HG03039 (cell line): ENCODE measurements at regions not wholly inside any gene's neighbourhood (a gene's known extent, or its start where the extent isn't known, plus 50 kb on each side); places are given as distances from the start of the nearest gene placed in this dataset.

Experiments used
- ATAC-seq: cut with Tn5 transposase; IDR thresholded peaks from one replicate; pipeline ENCODE4 v1.9.1; 2021; ENCODE audit warnings: mild to moderate bottlenecking, moderate library complexity; ENCODE audit not compliant: unreplicated experiment

DNA sequence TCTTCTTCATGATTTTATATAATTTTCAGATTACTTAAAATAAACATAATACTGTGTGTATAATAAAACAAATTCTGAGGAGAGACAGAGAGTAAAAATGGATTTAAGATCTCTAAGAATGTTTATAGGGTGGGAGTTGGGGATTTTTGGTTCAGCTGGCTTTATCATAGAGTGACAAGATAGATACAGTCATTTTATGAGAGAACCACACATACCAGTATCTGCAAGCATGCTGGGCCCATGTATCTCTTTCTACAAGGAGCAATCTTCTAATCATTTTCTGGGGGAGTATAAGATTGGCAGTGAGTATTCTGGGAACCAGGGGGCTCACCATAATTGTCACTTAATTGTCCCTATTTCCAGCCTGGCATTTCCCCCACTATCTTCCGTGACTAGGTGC is 64.3 kb upstream of the DUSP10 start:
- ATAC-seq = no peak

DNA sequence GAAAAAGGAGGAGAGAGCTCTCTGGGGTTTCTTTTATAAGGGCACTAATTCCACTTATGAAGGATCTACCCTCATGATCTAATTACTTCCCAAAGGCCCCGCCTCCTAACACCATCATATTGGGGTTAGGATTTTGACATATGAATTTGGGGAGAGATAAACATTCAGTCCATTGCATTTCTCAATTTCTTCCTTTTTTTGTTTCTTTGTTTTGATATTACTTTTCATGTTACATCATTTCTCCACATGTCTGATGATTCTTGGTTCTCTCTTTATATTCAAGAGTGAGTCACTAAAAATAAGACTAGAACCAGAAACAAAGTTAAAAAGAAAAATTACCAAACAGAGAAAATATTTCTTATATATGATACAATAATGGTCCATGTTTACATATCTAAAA is 63.2 kb upstream of the DUSP10 start:
- ATAC-seq = no peak

DNA sequence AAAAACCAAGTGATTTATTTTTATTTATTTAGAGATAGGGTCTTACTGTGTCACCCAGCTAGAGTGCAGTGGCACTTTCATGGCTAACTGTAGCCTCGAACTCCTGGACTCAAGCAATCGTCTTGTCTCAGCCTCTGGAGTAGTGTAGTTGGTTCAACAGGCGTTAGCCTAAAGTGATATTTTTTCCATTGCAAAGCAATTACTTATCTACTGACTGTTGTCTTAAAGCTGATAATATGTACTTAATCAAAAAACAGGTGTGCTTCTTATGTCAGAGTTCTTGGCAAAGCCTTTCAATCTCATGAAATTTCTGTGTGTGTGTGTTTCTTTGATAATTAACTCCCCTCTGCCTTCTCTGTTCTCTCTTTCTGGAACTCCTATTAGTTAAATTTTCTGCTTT is 62.4 kb upstream of the DUSP10 start:
- ATAC-seq = no peak

DNA sequence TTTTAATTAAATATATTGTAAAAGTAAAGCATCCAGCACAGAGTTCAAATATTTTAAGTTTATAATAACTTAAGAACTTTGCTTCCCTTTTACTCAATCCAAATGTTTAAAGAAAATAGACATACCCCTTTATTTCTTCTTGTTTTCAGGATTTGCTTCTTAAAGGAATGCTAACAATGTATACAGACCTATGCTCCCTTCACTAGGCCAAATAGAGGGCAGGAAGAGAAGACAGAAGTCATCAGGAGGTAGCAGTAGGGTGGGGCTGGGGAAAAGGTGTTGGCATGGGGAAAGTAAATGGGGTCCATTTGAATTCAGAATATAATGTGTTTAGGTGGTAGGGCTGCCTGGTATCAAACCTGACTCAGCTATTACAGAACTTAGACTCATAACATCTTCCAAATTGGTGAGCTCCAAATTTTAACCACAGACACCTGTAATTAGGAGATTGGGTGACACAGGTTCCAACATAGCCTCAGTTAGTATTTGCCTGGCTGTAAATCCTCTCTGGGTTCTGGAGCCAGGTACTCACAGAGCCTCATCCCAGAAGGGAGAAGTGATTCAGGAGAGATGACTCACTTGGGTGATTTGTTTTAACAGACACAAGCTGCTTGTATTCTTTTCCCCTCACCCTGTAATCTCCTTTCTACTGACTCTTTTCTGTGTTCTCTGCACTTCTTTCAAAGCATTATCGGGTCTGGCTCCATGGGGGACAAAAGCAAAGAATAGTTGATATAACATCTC is 60.1 kb upstream of the DUSP10 start:
- ATAC-seq = no peak

- ATAC-seq = no peak
Observed at GRCh38 chr1:221801251-221801661, 59.4 kb upstream of the DUSP10 start.

GRCh38 chr1:221800831-221801230 is 58.9 kb upstream of the DUSP10 start:
- no peak for ATAC-seq

- ATAC-seq = no peak
Observed at GRCh38 chr1:221797506-221797905, 55.6 kb upstream of the DUSP10 start.

GRCh38 chr1:221796700-221797099 is 54.8 kb upstream of the DUSP10 start:
- no peak for ATAC-seq

DNA sequence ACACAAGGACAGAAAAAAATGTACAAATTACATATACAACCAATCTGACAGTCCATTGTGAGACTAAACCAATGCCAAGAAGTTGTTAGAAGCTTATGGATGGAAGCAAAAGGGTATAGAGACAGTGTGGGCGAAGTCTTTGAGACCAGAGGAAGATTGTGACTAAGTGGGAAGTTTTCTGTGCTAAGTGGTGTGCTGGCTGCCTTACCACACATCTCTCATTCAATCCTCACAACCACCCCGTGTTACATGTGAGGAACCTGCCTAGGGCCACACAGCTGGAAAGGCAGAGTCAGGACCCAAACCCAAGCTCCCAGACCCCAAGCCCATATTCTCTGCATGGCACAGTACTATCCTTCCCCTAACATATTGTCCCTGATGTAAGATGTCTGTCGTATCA is 53.5 kb upstream of the DUSP10 start:
- ATAC-seq = no peak

- ATAC-seq = no peak
Observed at GRCh38 chr1:221794935-221795334, 53.0 kb upstream of the DUSP10 start.

DNA sequence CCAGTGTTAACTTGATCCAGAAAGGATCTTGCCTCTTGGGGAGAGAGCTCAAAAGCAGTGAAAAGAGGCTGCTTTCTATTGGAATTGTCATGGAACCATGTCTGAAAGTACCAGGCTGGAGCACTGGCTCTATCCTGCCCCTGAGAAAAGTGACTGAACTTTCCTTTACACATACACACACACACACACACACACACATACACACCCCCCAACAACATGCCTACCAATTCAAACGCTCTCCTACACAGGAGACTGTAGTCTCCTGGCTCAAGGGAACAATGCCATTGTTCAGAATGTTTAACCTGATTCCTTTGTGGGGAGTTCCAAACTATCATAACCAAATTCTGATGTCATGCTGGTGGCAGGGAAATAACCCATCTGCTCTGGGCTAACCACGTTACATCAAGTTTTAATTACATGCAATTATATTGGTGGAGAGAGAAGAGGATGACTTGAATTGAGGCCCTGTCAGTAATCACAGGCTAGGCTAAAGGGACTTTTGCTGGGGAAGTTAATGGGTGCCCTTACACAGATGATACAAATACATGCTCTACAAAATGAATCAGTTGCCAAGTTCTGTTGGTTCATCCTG is 52.3 kb upstream of the DUSP10 start:
- peak; percentile 62 for ATAC-seq

DNA sequence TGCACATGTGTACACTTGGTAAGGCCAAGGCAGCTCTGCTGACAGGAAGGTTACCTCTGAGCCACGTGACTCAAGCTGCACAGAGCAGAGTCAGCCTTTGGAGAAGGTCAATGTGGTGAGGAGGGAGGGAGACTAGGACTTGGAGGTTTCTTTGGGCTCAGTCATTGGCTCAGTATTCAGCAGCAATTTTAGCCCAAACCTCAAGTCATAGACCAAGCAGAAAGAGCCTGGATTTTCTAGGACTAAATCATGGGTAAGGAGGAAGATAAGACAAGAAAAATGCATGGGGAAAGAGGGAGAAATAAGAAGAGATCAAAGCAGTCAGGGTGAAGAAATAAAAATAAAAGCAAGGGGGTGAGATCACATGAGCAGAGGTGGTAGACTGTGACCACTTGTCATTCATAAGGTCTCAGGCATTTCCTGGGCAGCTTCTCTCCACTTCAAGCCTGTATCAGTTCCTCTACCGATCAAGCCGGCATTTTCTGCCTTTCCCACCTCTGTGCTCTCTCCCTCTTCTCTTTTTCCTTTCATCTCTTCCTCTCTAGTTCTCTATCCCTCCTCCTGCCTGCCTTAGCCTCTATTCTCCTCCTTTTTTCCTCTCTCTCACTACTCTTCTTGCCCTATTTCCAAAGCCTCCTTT is 51.7 kb upstream of the DUSP10 start:
- peak; percentile 55 for ATAC-seq

DNA sequence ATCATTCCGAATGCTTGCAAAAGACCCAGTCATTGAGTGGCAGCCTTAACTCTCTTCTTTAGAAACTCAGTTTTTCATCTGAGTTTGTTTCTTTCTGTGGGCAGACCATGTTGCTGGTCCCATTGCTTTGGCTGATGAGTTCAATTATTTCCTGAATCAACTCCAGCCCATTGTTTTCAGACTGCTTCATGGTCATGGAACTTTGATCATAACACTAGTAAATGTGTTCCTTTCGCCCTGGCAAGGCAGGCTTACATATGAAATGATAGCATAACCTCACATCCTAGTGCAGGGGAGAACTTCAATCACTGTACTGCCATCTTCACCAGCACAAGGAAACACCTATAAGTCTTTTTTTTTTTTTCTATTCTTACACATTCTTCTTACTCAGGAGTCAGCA is 50.0 kb upstream of the DUSP10 start:
- ATAC-seq = no peak
